GF-D8 (cell line): ENCODE measurements at regions not wholly inside any gene's neighbourhood (a gene's known extent, or its start where the extent isn't known, plus 50 kb on each side); places are given as distances from the start of the nearest gene placed in this dataset.
A peak's percentile ranks its signal among the peaks of the same experiment; 100 is the strongest.

Experiments used
- DNase-seq: peaks from one replicate; lab custom pipeline; 2025; lab: John Stamatoyannopoulos, UW

DNA sequence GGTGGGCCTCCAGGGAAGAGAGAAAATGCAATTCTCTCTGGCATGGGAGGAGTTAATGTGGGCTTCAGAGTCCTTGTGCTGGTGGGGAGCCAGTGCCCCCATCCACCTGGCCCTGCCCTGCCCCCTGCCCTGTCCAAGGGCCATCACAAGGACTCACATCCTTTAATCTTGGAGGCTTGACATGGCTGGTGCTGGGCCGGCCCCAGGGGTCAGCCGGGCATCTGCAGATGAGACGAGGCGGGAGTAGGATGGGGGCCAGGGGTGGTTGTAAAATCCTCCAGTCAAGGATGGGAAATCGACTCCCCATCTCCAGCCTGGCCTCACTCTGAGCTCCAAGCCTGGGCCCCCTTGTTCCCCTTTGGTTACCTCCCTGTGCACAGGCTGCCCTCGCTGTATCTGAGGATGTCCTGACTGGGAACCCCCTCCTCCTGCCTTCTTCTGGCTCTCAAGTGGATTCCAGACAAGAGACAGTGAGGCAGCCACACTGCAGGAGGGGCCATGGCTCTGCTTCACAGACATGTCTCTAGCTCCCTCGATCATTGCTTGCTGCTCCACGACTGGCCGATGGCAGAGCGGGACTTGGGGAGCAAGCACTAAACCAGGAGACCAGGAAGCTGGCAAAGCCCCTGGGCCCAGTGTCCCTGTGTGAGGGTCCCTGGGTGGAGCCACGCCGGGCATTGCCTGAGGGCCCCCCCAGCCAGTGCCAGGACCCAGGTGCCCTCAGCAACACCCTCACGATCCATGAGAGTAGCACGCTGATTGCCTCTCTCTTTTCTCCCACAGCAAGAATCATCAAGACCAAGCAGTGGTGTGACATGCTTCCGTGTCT is 1120.5 kb downstream of the BRD1 start:
- no peak for DNase-seq

DNA sequence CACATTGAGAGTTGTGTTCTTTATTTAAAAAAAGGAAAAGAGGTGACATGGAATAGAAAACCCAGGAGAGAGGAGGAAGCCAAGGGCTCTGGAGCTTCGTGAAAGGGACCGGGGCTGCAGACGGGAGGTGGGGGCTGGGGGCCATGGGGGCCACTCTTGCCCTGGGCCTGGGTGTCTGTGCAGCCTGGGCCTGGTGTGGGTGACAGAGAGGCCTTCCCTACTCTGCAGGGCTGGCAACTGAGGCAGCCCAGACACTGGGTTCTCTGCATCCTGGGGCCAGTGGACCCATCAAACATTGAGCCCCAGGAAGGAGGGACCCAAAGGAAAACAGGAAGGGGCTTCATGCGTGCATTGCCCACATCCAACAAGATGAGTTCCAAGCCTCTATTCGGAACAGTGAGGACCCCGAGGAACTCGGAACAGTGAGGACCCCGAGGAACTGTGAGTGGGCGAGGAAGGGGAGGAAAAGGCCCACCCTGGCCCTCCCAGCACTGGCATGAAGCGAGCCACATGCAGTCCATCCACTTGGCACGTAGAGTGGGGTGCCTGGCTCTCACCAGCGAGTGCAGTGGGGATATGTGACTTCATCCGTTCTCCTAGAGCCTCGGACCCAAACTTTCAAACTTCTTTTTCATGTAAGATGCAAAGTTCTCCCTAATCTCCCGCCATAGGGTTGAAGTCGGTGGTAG is 1121.6 kb downstream of the BRD1 start:
- no peak for DNase-seq

DNA sequence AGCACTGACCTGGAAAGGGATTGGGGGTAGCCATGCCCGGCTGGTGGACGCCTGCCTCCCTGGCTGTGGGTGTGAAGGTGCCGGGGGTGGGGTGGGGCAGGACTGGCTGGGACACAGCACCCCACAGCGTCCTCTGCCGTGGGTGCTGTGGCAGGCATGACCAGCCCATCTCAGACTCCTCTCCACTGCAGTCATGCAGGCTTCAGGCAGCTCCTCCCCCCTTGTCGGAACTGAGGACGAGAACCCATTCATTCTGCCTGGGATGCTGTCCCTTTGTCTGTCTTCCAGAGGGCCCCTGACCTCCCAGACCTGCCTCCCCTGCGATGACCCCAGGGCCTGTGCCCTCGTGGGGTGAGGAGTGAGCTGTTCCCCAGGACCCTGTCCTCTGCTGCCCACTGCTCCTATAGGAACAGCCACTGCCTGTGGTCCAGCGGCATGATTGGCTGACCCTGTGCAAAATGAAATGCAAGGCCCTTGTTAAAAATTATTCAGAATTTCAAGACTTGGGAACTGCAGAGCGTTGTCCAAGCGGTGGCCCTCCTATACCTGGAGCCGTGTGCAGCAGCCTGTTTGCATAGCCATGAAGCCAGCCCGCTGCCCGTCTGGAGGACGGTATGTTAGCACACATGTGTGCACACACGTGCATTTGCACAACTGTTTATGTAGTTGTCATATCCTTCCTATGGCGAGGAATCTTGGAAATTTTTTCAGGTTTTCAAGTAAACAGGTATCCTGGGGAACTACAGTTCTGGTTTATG is 1122.3 kb downstream of the BRD1 start:
- no peak for DNase-seq

DNA sequence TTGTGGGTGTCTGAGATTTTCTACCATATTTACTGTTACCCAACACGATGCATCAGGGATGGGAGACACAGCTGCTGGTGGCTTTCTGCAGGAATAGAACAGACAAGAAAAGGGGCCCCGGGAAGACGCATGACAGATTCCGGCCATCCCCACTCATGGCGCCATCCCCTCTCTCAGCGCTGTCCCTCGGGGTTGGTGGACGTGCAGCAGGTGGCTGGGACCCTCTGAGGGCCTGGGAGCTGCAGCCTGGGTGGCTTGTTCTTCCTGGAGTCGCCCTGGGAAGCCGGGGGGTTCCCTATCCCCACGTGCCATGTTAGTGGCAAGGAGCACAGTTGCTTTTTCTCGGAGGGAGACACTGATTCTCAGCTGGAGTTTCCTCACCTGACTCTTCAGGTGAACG is 1123.3 kb downstream of the BRD1 start:
- no peak for DNase-seq

DNA sequence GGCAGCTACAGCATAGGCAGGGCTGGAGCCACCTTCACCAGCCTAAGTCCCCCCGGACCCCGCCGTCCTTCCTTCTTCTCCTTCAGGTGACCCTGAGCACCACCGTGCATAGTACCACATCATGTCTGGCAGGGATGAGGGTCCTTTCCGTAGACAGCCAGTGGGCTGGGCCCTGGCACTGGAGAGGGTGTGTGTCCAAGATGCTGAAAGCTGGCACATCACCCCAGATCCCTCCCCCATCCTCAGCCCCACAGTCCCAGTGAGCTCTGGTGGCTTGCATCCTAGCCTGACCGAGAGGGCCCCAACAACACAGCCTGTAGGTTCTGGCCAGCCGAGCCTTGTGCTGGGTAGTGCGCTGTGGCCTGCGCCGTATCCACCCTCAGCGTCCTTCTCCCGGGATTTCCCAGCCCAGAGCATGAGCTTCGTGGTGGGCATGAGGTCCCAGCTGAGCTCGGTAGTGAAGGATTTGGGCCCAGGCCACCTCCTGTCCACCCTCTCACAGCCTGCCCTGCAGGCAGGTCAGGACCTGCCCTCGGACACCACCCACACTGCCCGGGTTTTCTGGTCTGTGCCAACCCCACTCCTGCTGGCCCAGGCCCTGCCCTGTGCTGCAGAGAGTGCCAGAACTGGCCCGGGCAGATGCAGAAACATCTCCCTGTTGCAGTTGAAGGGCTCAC is 1124.3 kb downstream of the BRD1 start:
- no peak for DNase-seq

DNA sequence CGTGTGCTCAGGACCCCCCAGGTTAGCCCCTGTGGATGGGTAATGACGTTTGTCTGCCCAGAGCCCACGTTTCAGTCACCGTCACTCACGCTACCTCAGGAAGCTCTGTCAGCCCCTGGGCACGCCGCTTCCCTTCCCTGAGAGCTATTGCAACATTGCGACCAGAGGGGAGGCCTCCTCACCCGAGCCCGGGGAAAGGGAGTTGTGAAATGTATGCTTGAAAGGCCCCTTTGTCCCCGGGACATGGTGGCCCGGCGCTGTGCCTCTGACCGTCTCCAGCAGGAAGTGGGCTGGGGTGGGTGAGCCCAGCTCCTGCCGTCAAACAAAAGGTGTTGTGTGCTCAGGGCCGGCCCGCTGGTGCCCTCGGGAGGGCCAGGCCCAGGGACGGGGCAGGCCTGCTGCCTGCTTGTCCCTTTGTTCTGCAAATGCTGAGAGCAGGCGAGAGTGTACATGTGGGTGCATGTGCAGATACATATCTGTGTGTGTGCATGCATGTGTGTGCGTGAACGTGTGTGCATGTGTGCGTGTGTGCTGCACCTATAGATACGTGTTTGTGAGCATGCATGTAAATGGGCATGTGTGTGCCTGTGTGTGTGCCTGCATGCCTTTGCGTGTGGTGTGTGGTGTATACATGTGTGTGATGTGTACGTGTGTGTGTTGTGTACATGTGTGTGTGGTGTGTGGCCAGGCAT is 1125.0 kb downstream of the BRD1 start:
- peak; percentile 57 for DNase-seq

DNA sequence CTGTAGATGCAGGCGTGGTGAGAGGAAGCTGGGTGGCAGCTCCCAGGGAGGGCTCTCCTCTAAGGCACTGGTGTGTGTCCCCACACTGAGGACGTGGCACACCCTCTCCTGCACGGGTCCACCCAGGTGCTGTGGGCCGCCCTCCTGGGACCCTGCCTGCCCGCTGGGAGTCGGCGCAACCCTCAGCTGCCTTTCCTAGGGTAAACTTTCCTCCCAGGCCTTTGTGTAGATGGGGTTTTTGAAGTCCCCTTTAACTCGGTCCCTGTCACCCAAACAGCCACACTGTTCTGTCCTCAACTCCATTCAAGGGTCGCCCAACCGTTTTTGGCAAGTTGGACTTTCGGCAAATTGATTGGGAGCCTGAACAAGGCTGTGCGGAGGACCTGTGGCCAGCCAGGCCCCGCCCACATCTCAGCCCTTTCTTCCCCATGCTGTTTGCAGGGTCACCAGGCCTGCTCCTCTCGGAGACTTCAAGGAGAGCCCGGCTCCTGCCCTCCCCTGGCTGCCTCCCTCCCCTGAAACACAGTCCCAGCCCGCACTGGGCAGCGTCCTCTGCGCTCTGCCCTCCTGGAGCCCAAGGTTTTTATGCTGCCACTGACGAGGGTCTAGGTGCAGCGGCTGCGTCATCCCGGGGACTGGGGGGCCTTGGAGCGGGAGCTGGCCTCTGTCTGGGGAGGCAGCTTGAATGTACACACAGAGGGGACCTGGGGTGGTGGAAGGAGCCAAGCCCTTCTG is 1126.2 kb downstream of the BRD1 start:
- no peak for DNase-seq

DNA sequence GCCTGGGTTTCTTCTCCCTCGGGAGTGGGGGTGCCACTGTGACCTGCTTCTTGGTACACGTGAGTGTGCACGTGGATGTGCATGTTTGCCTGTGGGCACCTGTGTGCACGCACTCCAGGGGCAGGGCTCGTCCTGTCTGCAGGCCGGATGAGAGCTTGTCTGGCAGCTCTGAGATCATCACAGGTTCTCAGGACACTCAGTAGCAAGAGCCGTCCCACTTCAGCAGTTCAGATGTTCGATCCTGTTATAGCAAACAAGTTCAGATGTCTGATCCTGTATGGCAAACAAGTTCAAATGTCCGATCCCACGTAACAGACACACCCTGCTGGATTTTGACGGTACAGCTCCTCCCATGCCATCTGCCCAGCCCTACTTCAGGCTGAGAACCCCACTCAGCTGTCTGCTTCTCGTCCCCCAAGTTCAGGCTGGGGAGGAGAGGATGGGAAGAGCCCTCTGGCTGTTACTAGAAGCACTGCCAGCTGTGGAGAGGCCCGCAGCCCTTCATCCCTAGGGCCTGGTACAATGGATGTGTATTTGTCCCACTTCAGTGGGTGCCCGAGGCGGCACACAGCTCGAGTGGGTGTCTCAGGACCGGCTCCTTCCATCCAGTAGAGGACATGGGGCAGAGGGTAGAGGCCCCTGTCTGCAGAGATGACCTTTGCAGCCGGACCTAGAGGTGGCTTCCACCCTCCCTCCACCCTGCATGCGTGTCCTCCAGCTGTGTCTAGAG is 1126.9 kb downstream of the BRD1 start:
- DNase-seq: no peak

DNA sequence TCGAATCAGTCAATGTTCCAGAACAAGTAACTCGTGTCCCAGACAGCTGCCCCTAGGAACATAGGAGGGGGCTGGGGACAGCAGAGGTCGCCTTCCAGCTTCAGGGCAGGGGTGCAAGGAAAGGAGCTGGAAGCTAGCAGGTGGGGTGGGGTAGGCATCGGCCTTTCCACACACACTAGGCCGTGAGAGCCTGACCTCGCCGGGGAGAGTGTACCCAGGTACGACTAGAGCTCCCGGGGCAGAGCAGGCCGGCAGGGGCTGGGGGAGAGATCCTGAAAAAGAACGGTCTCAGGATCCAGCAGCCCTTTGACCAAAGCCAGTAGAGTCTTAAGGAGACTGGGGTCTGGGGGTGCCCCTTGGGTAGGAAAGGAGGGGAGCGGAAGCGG is 1127.5 kb downstream of the BRD1 start:
- no peak for DNase-seq

DNA sequence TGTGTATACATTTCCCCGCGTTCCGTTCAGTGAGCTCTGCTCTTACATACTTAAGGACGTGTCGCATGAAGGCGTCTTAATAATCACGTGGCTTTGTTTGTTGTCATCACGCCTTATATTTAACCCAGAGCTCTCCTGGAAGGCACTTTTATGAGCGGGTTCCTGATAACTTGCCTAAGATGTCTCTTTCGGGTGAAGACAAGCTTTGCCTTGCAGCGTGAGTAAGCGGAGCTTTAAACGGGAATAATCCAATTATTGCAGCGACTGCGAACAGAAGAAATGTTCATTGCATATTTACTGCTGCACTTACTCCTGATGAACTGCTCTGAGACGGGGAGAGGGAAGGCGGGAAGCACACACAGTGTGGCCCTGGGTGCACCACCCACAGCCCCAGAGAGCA is 1128.2 kb downstream of the BRD1 start:
- DNase-seq: no peak

DNA sequence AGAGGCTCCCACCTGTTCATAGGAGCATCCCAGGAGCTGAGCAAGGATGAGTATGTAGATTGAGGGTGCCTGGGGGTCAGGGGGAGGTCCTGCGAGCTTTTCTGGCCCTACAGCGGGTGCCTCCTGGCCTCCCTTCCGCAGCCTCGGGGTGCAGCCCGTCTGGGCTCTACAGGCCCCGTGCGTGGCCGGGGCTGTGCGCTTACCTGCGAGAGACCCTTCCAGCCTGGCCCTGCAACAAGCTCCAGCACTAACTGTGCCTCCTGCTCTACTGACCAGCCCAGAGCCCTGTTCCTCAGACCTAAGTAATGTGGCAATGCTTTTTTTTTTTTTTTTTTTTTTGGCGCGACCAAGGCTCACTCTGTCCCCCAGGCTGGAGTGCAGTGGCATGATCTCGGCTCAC is 1129.1 kb downstream of the BRD1 start:
- no peak for DNase-seq

DNA sequence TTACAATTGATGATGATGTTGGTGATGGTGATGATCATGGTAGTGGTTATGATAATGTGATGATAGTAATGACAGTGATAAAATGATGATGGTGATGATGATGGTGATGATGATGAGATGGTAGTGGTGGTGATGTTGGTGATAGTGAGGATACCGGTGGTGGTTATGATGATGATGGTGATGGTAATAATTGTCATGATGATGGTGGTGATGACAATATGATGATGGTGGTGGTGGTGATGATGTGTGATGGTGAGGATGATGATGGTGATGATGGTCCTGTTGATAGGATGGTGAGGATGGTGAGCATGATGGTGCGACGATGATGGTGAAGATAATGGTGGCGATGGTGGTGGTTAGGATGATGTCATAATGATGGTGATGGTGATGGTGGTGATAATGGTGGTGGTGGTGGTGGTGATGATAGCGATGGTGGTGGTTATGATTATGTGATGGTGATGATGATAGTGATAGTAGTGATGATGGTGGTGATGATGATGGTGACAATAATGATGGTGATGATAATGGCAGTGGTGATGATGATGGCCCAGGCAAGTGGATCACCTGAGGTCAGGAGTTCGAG is 1129.9 kb downstream of the BRD1 start:
- no peak for DNase-seq

DNA sequence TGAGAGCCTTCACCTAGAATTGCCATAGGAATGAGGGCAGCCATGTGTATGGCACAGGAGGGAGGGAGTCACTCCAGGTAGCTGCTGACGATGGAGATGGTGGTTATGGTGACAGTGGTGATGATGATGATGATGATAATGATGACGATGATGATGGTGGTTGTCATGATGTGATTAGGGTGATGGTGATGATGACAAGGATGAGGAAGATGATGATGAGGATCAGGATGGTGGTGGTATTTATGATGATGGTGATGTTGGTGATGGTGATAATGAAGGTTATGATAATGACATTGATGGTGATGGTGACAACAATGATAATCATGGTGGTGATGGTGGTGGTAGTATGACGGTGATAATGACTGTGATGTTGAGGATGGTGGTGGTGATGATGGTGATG is 1130.5 kb downstream of the BRD1 start:
- DNase-seq: no peak

DNA sequence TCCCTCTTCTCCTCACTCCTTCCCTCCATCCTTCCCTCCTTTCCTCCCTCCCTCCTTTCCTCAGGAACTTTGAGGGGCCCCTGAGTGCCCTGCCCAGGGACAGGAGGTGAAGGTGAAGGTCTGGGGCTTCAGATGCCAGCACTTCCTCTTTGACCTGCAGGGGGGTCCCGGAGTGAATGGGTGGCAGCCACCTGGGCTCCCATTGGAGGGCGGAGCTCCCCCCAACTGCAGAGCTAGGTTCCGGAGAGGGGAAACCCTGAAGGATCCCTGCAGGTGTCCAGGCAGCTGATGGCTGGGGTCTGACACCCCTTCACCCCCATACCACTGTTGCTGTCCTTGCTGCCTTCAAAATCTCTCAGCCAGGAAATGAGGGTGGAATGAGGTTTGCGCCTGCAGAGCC is 1131.3 kb downstream of the BRD1 start:
- DNase-seq: no peak

DNA sequence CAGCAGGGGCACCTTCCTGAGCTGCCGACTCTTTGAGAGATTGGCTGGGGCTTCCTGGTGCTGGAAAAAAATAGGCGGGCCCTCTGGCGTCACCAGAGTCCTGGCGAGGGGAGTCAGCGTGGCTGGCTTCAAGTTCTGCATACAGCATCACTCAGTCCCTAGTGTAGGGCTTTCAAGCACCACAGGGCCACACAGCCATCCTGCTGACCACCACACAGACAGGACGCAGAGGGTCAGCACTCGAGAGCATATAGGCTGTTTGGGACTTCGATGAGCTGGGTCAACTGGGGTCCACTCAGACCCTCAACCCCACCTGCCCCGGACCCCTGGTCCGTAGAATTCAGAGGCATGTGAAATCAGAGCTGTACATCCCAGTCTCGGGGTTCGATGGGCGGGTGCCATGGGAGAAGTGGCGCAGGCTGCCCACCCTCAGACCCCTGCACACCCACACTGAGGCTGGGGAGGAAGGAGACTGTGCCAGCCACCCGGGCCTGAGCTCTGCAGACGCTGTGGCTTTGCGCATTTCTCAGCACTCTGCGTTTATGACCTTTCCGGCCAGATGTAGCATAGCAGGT is 1131.9 kb downstream of the BRD1 start:
- no peak for DNase-seq

DNA sequence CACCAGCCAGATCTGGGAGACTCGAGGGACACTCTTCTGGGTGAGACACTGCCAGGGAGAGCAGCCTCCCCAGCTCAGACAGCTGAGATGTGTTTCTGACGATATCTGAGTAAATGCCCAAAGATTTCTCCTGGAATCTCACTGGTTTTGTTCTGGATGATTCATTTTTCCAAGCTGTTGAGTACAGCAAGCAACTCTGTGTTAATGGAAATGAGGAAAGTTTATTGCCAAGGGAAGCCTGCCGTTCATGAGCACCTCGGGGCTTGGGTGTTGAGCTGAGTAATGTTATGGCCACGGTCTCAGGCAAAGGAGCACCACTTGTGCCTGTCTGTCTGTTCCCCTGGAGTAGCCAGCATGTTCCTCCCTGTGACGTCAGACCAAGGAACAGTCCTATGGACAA is 1132.4 kb downstream of the BRD1 start:
- no peak for DNase-seq

DNA sequence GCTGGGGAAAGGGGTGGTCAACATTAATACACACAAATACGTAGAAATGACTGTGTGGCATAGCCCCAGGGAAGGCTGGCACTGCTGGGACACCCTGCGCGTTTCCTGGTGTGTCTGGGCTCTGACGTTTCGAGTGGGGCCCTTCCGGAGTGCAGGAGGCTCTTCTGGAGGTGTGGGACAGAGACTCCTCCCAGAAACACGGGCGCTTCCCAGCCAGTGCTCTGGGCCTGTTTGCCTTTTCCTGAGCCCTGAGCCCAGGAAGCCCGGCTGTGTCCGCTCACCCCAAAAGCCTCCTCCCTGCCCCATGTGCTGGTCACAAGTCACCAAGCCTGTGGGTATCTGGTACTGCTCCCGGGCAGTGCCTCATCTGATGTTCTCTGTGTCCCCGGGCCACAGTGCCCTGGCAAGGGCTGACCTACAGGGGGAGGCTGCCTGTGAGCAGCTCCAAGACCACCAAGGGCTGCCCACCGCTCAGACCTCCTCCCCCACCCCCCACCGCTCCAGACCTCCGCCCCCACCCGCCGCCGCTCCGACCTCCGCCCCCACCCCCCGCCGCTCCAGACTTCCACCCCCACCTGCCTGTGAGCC is 1133.3 kb downstream of the BRD1 start:
- no peak for DNase-seq

DNA sequence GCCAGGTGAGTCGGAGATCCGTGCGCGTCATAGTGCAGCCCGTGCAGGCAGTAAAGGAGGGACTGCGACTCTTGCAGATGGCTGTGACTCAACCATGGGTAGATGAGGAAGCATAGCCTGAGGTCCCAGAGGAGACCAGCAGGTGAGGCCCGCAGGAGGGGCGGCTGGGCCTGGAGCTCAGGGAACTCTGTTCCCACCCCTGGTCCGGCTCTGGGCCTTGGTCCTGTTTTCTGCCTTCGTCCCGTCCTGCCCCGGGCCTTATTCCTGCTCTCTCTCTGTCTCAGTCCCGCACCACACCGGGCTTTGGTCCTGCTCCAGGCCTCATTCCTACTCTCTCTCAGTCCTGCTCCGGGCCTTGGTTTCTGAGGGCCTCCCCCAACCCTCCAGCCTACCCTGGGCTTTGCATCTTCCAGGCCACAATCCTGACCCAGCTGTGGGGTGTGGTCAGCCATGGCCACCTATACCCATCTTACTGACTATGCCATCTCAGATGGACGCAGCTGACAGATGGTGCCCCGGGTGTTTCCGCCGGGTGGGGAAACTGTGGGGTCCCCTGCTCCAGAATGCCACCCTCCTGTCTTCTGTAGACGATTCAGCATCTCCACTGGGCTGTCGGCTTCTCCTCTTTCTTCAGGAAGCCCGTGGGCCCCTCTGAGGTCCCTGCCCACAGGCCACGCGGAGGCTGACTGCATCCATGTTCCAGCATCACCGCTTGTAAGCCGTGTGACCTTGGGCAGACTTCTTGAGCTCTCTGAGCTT is 1134.1 kb downstream of the BRD1 start:
- no peak for DNase-seq
